ENCODE measurements at regions not wholly inside any gene's neighbourhood (a gene's known extent, or its start where the extent isn't known, plus 50 kb on each side); places are given as distances from the start of the nearest gene placed in this dataset.

- TF ChIP-seq ZBTB33 (CRISPR knock-in tag; IDR thresholded peaks at IDR 0.05) (peak; percentile 93), MED13 (CRISPR knock-in tag; IDR thresholded peaks at IDR 0.05) (no peak), POGZ (CRISPR knock-in tag; IDR thresholded peaks at IDR 0.05) (0 out of 2 replicates have a peak, but pooled peaks have one; percentile 21), JDP2 (CRISPR knock-in tag; IDR thresholded peaks at IDR 0.05; ENCODE audit: borderline replicate concordance) (no peak), NONO (IDR thresholded peaks at IDR 0.05) (no peak), NONO (CRISPR knock-in tag; conservative IDR thresholded peaks at IDR 0.05) (0 out of 2 replicates have a peak, but pooled peaks have one; percentile 32), PATZ1 (CRISPR knock-in tag; IDR thresholded peaks at IDR 0.05) (0 out of 2 replicates have a peak, but pooled peaks have one; percentile 34), AGO2 (optimal IDR thresholded peaks at IDR 0.05; ENCODE audit: low read depth, low read length) (peak; percentile 56)
Observed at GRCh38 chr6:167422934-167423333, 98.0 kb downstream of the TTLL2 start (continued).

- peak overlapping the region; percentile 86 for H3K4me2 ChIP-seq (ENCODE audit: low read depth, low read length)
- DNase-seq (ENCODE audit: low spot score) (peak; percentile 85), ATAC-seq (peak; percentile 90), FAIRE-seq (peak; percentile 51)
- H3K36me3 ChIP-seq (replicated peaks in 1 of 2; ENCODE audit: control insufficient read depth in 1 of 2, insufficient read depth in 2 of 2, low read length in 2 of 2) = no peaks in the 10 kb centered on the region; a peak in 2 of 5 replicates
- intact Hi-C loops (cut with micrococcal nuclease; ENCODE audit: unreplicated experiment) (no loop called here), in situ Hi-C loops (cut with HindIII; ENCODE audit: extremely low pct_ligation_motif_present, low pct_unique_long_range_greater_than_20kb) (no loop called here)
- WGBS (ENCODE audit: low lambda C conversion rate) = 15% methylated on average over 17 of the region's 22 CpGs
- POLR2A ChIA-PET = interaction anchor here (0.8 to 2.2 kb wide), 9 partner anchors 9 to 252 kb away, joined by 3 to 13 read pairs (median 3); no protein-coding TSS in a partner anchor
- no peaks in the 10 kb centered on the region for H4K20me1 ChIP-seq (ENCODE audit: insufficient read depth, low read length)
- H3K4me3 ChIP-seq (replicated peaks in 1 of 3; ENCODE audit: insufficient read depth in 1 of 3, low read depth in 2 of 3, low read length in 3 of 3) = peak overlapping the region; percentile 17 to 65 (median 59); a peak in 5 of 6 replicates
- peaks cover 2% of the 10 kb centered on the region for H3K79me2 ChIP-seq (ENCODE audit: insufficient read depth, low read length)
- H3K27me3 ChIP-seq (ENCODE audit: control insufficient read depth in 1 of 2, insufficient read depth in 2 of 2, low read length in 2 of 2) = no peaks in the 10 kb centered on the region
- peak overlapping the region; percentile 74 for H3K9ac ChIP-seq (ENCODE audit: insufficient read depth, low read depth, low read length)
- peak overlapping the region; percentile 76 for H3K27ac ChIP-seq (ENCODE audit: extremely low read length, insufficient read depth, low read length)
- no TSS peak for BruUV-seq (replicated peaks)
- H3K4me1 ChIP-seq (ENCODE audit: insufficient read depth, low read length) = peaks cover 51% of the 10 kb centered on the region
- peak overlapping the region; percentile 37 for H2AFZ ChIP-seq (ENCODE audit: low read length)
- CTCF ChIA-PET (ENCODE audit: low intra/inter-chr PET ratio, low total read pairs) = no interaction called here
- no peaks in the 10 kb centered on the region for H3K9me3 ChIP-seq (ENCODE audit: low read length)
- TF ChIP-seq ZNF142 (CRISPR knock-in tag; IDR thresholded peaks at IDR 0.05) (no peak), ZNF383 (CRISPR knock-in tag; IDR thresholded peaks at IDR 0.05; ENCODE audit: borderline replicate concordance) (no peak), ZSCAN12 (CRISPR knock-in tag; IDR thresholded peaks at IDR 0.05) (no peak)
Observed at GRCh38 chr6:167424060-167424673, 99.3 kb downstream of the TTLL2 start.
